Activated CD4-positive, alpha-beta T cell treated with anti-CD3 and anti-CD28 coated beads for 4 hours (primary cell): ENCODE measurements at regions not wholly inside any gene's neighbourhood (a gene's known extent, or its start where the extent isn't known, plus 50 kb on each side); places are given as distances from the start of the nearest gene placed in this dataset.
A peak's percentile ranks its signal among the peaks of the same experiment; 100 is the strongest.

Experiments
- DNase-seq, 2 donors: peaks; one replicate each; pipeline ENCODE4 v3.0.0-alpha.2; 2020

DNA sequence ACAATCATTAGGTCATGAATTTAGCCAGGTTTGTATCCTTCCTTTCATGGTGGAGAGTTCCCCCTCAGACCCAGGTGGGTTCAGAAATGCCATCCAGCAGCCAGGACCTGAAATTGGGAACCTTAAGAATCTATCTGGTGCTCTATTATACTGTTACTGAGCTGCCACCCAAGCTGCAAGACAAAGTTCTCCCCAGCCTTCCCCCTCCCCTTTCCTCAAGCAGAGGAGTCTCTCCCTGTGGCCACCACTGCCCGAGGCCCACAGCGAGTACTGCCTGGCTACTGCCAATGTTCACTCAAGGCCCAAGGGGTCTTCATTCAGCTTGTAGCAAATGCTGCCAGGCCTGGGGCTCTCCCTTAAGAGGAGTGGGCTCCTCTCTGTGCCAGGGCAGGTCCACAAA is 133.8 kb downstream of the TMEM38B start:
- no peak for DNase-seq

GRCh38 chr9:105828596-105829213 is 134.4 kb downstream of the TMEM38B start:
- DNase-seq, result no peak

- DNase-seq, result no peak
These were observed 136.1 kb downstream of the TMEM38B start for GRCh38 chr9:105830461-105830860.

GRCh38 chr9:105832096-105832710 is 137.9 kb downstream of the TMEM38B start:
- no peak for DNase-seq

DNA sequence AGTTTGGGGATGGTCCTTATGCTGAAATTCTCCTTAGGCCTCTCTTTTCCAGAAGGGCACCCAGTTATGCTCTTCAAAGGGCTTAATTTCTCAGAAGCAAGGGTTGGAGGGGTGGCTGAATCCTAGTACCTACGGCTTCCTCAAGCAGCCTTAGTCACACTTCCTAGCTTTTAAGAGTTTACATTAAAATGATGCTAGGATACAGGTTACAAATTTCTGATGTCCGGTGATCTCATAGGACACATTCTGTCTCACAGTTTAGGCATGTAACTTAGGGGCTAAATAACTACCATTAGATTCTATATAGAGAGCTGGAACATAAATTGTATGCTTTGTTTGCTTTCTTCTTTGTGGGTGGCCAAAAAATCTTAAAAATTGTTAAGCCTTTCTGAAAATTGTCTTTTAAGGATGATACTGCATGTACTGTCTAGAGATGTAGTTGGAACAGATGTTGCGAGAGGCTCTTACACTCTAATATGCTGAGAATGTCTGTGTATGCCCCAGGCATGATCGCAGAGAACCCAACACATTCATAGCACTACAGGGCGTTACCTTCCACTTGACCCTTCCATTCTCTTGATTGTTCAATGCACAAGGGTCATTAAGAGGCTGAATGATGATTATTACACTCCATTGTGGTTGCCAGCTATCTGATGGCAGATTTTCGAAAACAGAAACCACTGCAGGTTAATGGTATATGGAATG is 139.1 kb downstream of the TMEM38B start:
- no peak for DNase-seq

DNA sequence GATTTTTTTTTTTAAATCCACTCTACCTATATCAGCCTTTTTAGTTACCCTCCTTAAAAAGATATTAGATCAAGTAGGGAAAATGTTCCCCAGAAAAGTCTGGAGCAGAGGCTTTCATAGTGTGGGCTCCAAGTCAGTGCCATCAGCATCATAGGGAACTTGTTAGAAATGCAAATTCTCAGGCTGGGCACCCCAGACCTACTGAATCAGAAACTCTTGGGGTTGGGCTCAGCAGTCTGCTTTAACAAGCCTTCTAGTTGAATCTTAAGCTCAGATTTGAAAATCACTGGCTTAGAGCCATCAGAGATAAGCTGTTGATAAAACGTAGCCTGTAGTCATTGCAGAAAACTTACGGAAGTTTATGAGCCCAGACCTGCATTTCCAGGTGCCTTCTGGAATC is 140.1 kb downstream of the TMEM38B start:
- no peak for DNase-seq

GRCh38 chr9:105835721-105836120 is 141.4 kb downstream of the TMEM38B start:
- DNase-seq, result no peak

- no peak for DNase-seq
These were observed 142.8 kb downstream of the TMEM38B start for GRCh38 chr9:105836936-105837660.

- no peak for DNase-seq
These were observed 147.2 kb downstream of the TMEM38B start for GRCh38 chr9:105841562-105841961.

GRCh38 chr9:105842023-105842644 is 147.8 kb downstream of the TMEM38B start:
- DNase-seq, result peak in 1 of 2 donors; percentile 7

- DNase-seq, result no peak
These were observed 152.5 kb downstream of the TMEM38B start for GRCh38 chr9:105846825-105847224.

DNA sequence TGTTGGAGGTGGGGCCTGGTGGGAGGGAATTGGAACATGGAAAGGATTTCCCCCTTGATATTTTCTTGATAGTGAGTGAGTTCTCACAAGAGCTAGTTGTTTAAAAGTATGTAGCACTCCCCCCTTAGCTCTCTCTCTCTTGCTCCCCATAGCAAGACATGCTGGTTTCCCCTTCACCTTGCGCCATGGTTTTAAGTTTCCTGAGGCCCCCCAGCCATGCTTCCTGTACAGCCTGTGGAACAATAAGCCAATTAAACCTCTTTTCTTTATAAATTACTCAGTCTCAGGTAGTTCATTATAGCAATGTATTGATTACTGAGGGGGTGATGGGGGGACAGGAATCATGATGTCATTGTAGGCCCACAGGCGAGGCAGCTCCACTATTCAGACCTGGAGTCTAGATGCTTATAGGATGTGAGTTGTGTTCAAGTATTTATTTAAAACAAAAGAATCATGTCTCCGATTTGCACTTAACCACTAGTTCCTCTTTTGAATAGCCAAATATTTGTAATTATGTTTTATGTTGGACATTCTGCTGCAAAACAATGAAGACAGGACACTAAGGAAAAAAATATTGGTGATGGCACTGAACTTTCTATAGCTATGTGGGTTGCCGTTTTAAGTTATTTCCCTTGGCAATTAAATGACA is 156.6 kb downstream of the TMEM38B start:
- DNase-seq, result no peak

DNA sequence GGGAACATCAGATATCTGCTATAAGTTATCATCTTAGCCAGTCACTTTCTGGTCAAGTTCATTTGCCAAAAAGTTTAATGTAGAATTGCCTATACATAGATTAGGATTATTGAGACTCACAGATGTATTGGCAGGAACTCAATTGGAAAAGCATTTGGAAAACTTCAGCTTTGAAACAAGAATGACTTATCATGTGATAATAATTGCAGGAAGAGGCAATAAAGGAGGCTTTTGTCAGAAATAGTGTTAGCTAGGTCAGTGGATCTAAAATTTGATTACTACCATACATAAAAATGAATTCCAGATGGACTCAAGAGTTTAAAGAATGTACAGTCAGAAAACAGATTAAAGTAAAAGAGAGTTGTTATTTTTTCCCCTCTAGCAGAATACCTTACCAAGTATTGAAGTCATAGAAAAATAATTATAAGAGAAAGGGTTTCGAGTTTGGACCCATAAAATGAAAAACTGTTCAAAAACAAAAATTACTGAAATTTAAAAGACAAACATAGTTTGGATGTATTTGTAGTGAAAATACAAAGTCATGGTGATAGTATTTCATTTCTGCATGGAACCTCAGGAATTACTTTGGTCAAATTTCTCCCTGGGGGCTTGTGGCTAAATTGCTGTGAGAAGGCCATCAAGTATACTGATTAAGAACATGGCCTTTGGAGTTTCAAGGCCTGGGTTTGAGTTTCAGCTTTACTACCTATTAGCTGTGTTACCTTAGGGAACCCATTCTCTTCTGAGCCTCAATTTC is 159.9 kb downstream of the TMEM38B start:
- DNase-seq, result no peak

GRCh38 chr9:105854783-105855724 is 160.7 kb downstream of the TMEM38B start:
- no peak for DNase-seq

GRCh38 chr9:105855987-105856386 is 161.6 kb downstream of the TMEM38B start:
- no peak for DNase-seq

DNA sequence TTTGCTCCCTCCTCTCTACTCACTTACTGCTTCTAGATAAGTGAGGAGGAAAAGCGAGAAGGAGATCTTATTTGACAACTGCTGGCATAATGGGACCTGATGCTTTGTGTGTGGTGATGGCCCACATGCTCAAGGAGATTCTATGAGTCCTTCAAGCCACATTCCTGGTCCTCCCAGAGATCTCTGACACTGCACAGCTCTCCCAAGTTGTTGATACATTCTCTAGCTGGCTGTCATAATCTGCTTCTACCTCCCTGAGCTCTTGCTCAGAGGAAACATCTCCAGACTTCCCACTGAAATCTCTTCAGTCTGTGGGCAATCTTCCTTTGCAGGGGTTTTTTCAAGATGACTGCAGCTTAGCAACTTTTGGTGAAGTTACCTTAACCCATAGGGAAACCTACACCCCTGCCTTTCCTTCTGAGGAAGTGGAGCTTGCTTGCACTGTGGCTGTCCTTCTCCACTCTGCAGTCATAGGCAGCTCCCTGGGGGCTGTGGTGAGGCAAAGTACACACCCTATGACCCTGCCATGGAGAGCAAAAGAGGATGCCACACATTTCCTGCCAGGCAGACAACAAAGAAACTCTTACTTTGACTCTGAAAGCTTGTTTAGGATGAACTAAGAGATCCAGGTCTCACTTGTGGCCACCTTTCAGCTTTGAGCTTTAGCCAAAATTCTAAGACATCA is 163.8 kb downstream of the TMEM38B start:
- DNase-seq, result no peak

GRCh38 chr9:105858877-105859276 is 164.5 kb downstream of the TMEM38B start:
- DNase-seq, result peak in 1 of 2 donors; percentile 18

- DNase-seq, result no peak
These were observed 165.2 kb downstream of the TMEM38B start for GRCh38 chr9:105859428-105860091.

GRCh38 chr9:105860516-105860915 is 166.2 kb downstream of the TMEM38B start:
- DNase-seq, result no peak
